Neural progenitor cell (in vitro differentiated cells): ENCODE measurements at regions not wholly inside any gene's neighbourhood (a gene's known extent, or its start where the extent isn't known, plus 50 kb on each side); places are given as distances from the start of the nearest gene placed in this dataset.

Experiments used
- DNase-seq: peaks from one replicate; pipeline ENCODE4 v3.0.0-alpha.2; 2016; ENCODE audit warnings: low spot score
- H2AFZ ChIP-seq: fragments of 200-600 bp; sonication (generic); replicated peaks from 2 replicates; pipeline ENCODE4 v1.6.1; 2016; ENCODE audit warnings: antibody characterized with exemption
- H3F3A ChIP-seq: fragments of 200-600 bp; sonication (generic); 2 replicates; pipeline ENCODE4 v1.6.1; 2016; ENCODE audit warnings: antibody characterized with exemption, low read depth
- H3K27ac ChIP-seq: fragments of 200-600 bp; sonication (generic); 2 replicates; pipeline ENCODE4 v1.5.1; 2016; ENCODE audit warnings: mild to moderate bottlenecking
- H3K27me3 ChIP-seq: fragments of 200-600 bp; sonication (generic); 2 replicates; pipeline ENCODE4 v1.6.1; 2016; ENCODE audit warnings: mild to moderate bottlenecking, moderate library complexity
- H3K36me3 ChIP-seq: fragments of 200-600 bp; sonication (generic); 2 replicates; pipeline ENCODE4 v1.5.1; 2016
- H3K4me1 ChIP-seq: fragments of 200-600 bp; sonication (generic); 2 replicates; pipeline ENCODE4 v1.6.1; 2016; ENCODE audit warnings: mixed run types
- H3K4me2 ChIP-seq: fragments of 200-600 bp; sonication (generic); 2 replicates; pipeline ENCODE4 v1.6.1; 2016
- H3K4me3 ChIP-seq: fragments of 200-600 bp; sonication (generic); 2 replicates; pipeline ENCODE4 v1.5.1; 2016
- H3K79me2 ChIP-seq: fragments of 200-600 bp; sonication (generic); 2 replicates; pipeline ENCODE4 v1.6.1; 2016; ENCODE audit warnings: low read depth
- H3K9ac ChIP-seq: fragments of 200-600 bp; sonication (generic); 2 replicates; pipeline ENCODE4 v1.6.1; 2016
- H3K9me3 ChIP-seq: fragments of 200-600 bp; sonication (generic); 2 replicates; pipeline ENCODE4 v1.5.1; 2016; ENCODE audit warnings: low read depth
- H4K20me1 ChIP-seq: fragments of 200-600 bp; sonication (generic); 2 replicates; pipeline ENCODE4 v1.6.1; 2016; ENCODE audit warnings: low read depth
- H3K27ac Mint-ChIP-seq: 3 replicates; pipeline ENCODE4 v1.8.0; 2021; ENCODE audit warnings: mixed read lengths
- H3K27me3 Mint-ChIP-seq: 2 replicates; pipeline ENCODE4 v1.8.0; 2022; ENCODE audit warnings: low read depth, mild to moderate bottlenecking, inconsistent platforms, moderate library complexity, mixed read lengths; ENCODE audit not compliant: insufficient read depth
- H3K36me3 Mint-ChIP-seq: 3 replicates; pipeline ENCODE4 v1.8.0; 2021; ENCODE audit warnings: mixed read lengths
- H3K4me1 Mint-ChIP-seq: 3 replicates; pipeline ENCODE4 v1.8.0; 2021; ENCODE audit warnings: mixed read lengths
- H3K4me3 Mint-ChIP-seq: 3 replicates; pipeline ENCODE4 v1.8.0; 2021; ENCODE audit warnings: mild to moderate bottlenecking, moderate library complexity, mixed read lengths
- H3K9me3 Mint-ChIP-seq: 3 replicates; pipeline ENCODE4 v1.8.0; 2020; ENCODE audit warnings: mixed read lengths
- CTCF ChIP-seq: fragments of 200-600 bp; sonication (generic); IDR thresholded peaks from 2 replicates; pipeline ENCODE4 v1.5.1; 2017; ENCODE audit warnings: antibody characterized with exemption, mild to moderate bottlenecking
- EZH2 ChIP-seq: fragments of 200-600 bp; sonication (generic); IDR thresholded peaks from 2 replicates; pipeline ENCODE4 v1.6.1; 2017; ENCODE audit warnings: antibody characterized with exemption, mild to moderate bottlenecking, moderate library complexity
- EZH2phosphoT487 ChIP-seq: fragments of 200-600 bp; sonication (generic); IDR thresholded peaks from 2 replicates; pipeline ENCODE4 v1.6.1; 2017; ENCODE audit warnings: antibody characterized with exemption

GRCh38 chr20:39277185-39277584 is 315.0 kb downstream of the DHX35 start:
- peaks cover 5% of the 10 kb centered on the region for H3K9me3 Mint-ChIP-seq
- H3F3A ChIP-seq: peaks cover 4% of the 10 kb centered on the region
- no peaks in the 10 kb centered on the region for H3K27me3 ChIP-seq
- H2AFZ ChIP-seq: no peak overlapping the region
- H3K27ac ChIP-seq: no peak overlapping the region
- no peak overlapping the region for H3K4me3 ChIP-seq
- TF ChIP-seq EZH2phosphoT487 (no peak), CTCF (no peak), EZH2 (no peak)
- H3K9ac ChIP-seq: no peak overlapping the region
- H3K36me3 ChIP-seq: no peaks in the 10 kb centered on the region
- H4K20me1 ChIP-seq: no peaks in the 10 kb centered on the region
- DNase-seq: no peak
- H3K9me3 ChIP-seq: no peaks in the 10 kb centered on the region
- no peak overlapping the region for H3K4me2 ChIP-seq
- peaks cover 7% of the 10 kb centered on the region for H3K27me3 Mint-ChIP-seq
- peaks cover 18% of the 10 kb centered on the region for H3K4me1 ChIP-seq
- no peak overlapping the region for H3K27ac Mint-ChIP-seq
- no peak overlapping the region for H3K4me3 Mint-ChIP-seq
- H3K36me3 Mint-ChIP-seq: no peaks in the 10 kb centered on the region
- no peaks in the 10 kb centered on the region for H3K79me2 ChIP-seq
- H3K4me1 Mint-ChIP-seq: peaks cover 1% of the 10 kb centered on the region

GRCh38 chr20:39270837-39271604 is 308.9 kb downstream of the DHX35 start:
- DNase-seq: peak; percentile 8
- H3K9ac ChIP-seq: no peak overlapping the region
- peaks cover 25% of the 10 kb centered on the region for H3K4me1 ChIP-seq
- H3K79me2 ChIP-seq: no peaks in the 10 kb centered on the region
- peak overlapping the region; percentile 36 for H3K4me2 ChIP-seq
- no peaks in the 10 kb centered on the region for H3K9me3 ChIP-seq
- no peaks in the 10 kb centered on the region for H3K36me3 ChIP-seq
- Mint-ChIP-seq H3K27ac (no peak overlapping the region), H3K4me3 (no peak overlapping the region), H3K9me3 (no peaks in the 10 kb centered on the region), H3K4me1 (peaks cover 28% of the 10 kb centered on the region), H3K36me3 (no peaks in the 10 kb centered on the region), H3K27me3 (peaks cover 11% of the 10 kb centered on the region)
- no peak overlapping the region for H3K4me3 ChIP-seq
- H4K20me1 ChIP-seq: no peaks in the 10 kb centered on the region
- H3K27me3 ChIP-seq: no peaks in the 10 kb centered on the region
- H3K27ac ChIP-seq: no peak overlapping the region
- H2AFZ ChIP-seq: peak overlapping the region; percentile 91
- H3F3A ChIP-seq: peaks cover 16% of the 10 kb centered on the region
- TF ChIP-seq EZH2 (no peak), EZH2phosphoT487 (no peak), CTCF (no peak)

GRCh38 chr20:39269493-39270217 is 307.5 kb downstream of the DHX35 start:
- Mint-ChIP-seq H3K36me3 (no peaks in the 10 kb centered on the region), H3K4me1 (peaks cover 28% of the 10 kb centered on the region), H3K27me3 (peaks cover 7% of the 10 kb centered on the region), H3K9me3 (no peaks in the 10 kb centered on the region), H3K27ac (no peak overlapping the region), H3K4me3 (no peak overlapping the region)
- no peak for DNase-seq
- H3K9me3 ChIP-seq: no peaks in the 10 kb centered on the region
- no peaks in the 10 kb centered on the region for H3K36me3 ChIP-seq
- H3K4me1 ChIP-seq: peaks cover 25% of the 10 kb centered on the region
- H4K20me1 ChIP-seq: no peaks in the 10 kb centered on the region
- no peaks in the 10 kb centered on the region for H3K27me3 ChIP-seq
- H3K4me2 ChIP-seq: no peak overlapping the region
- no peak for TF ChIP-seq CTCF
- TF ChIP-seq EZH2: no peak
- no peak for TF ChIP-seq EZH2phosphoT487
- peaks cover 16% of the 10 kb centered on the region for H3F3A ChIP-seq
- no peaks in the 10 kb centered on the region for H3K79me2 ChIP-seq
- H3K9ac ChIP-seq: no peak overlapping the region
- H3K4me3 ChIP-seq: no peak overlapping the region
- no peak overlapping the region for H3K27ac ChIP-seq
- no peak overlapping the region for H2AFZ ChIP-seq
